ENCODE measurements at regions not wholly inside any gene's neighbourhood (a gene's known extent, or its start where the extent isn't known, plus 50 kb on each side); places are given as distances from the start of the nearest gene placed in this dataset.

DNA sequence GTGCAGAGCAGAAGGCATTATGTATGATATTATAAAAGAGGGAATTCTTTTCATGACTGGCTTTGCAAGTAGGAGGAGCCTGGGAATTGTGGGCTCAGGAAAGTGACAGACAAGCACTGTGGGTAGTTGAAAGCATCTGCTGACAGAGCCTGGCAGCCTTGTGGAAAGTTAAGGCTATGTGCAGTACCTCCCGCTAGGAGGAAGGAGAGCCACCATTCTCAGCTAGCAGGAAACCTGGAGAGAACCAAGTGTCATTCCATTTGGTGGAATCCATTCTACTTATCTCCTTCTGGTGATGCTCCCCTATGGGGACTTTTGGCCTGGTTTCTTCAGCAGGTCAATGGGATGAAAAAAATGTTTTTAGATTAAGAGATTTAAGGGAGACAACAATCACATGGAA is 81.8 kb downstream of the ASB9 start:
- Histone ChIP-seq H3K9me1 (replicated peaks; ENCODE audit: control insufficient read depth, extremely low read depth, insufficient read depth, low read length) (no peaks in the 10 kb centered on the region), H3K4me2 (ENCODE audit: insufficient read depth, low read length) (no peak overlapping the region), H4K20me1 (replicated peaks; ENCODE audit: control insufficient read depth, extremely low read depth, insufficient read depth, low read length) (no peaks in the 10 kb centered on the region), H3K27ac (ENCODE audit: insufficient read depth, low read depth, low read length) (no peak overlapping the region), H3K79me2 (ENCODE audit: control insufficient read depth, insufficient read depth, low read length) (no peaks in the 10 kb centered on the region), H3K27me3 (ENCODE audit: control insufficient read depth in 2 of 2, insufficient read depth in 2 of 2, low read length in 2 of 2) (no peaks in the 10 kb centered on the region), H2AFZ (ENCODE audit: low read depth, low read length) (no peak overlapping the region), H3K9me3 (replicated peaks; ENCODE audit: control insufficient read depth, insufficient read depth, low read length) (no peaks in the 10 kb centered on the region), H3K36me3 (ENCODE audit: control insufficient read depth in 2 of 2, extremely low read depth in 1 of 2, insufficient read depth in 2 of 2, low read length in 2 of 2) (no peaks in the 10 kb centered on the region), H3K4me1 (ENCODE audit: control insufficient read depth, extremely low read depth, insufficient read depth, low read length) (no peaks in the 10 kb centered on the region), H3K4me3 (replicated peaks in 1 of 3; ENCODE audit: insufficient read depth in 1 of 3, low read depth in 1 of 3, low read length in 3 of 3) (no peak overlapping the region), H3K9ac (replicated peaks; ENCODE audit: extremely low read depth, insufficient read depth, low read length) (no peak overlapping the region)
- intact Hi-C loops (cut with micrococcal nuclease), result no loop called here
- no TSS peak for BruUV-seq (replicated peaks)
- DNase-seq (ENCODE audit: low read depth, low spot score) (no peak), FAIRE-seq (no peak)
- TF ChIP-seq POLR2A (IDR thresholded peaks at IDR 0.05; ENCODE audit: low read depth, low read length) (no peak), POLR2AphosphoS5 (IDR thresholded peaks at IDR 0.05; ENCODE audit: insufficient read depth, low read depth, low read length) (no peak), EZH2 (IDR thresholded peaks at IDR 0.05; ENCODE audit: borderline replicate concordance, low read depth, low read length, severe bottlenecking) (no peak), MYC (IDR thresholded peaks at IDR 0.05; ENCODE audit: low read depth, low read length) (no peak), FOS (IDR thresholded peaks at IDR 0.05; ENCODE audit: borderline replicate concordance, insufficient read depth, low read length) (no peak), JUN (IDR thresholded peaks at IDR 0.05; ENCODE audit: borderline replicate concordance, insufficient read depth, insufficient read length, low read depth) (no peak), GATA2 (IDR thresholded peaks at IDR 0.05; ENCODE audit: insufficient read depth, insufficient read length, low read depth, low read length) (no peak)
- TF ChIP-seq, protein P1, sequence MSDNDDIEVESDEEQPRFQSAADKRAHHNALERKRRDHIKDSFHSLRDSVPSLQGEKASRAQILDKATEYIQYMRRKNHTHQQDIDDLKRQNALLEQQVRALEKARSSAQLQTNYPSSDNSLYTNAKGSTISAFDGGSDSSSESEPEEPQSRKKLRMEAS (IDR thresholded peaks at IDR 0.05; ENCODE audit: insufficient read depth, insufficient read length), result no peak
- TF ChIP-seq, protein P2, sequence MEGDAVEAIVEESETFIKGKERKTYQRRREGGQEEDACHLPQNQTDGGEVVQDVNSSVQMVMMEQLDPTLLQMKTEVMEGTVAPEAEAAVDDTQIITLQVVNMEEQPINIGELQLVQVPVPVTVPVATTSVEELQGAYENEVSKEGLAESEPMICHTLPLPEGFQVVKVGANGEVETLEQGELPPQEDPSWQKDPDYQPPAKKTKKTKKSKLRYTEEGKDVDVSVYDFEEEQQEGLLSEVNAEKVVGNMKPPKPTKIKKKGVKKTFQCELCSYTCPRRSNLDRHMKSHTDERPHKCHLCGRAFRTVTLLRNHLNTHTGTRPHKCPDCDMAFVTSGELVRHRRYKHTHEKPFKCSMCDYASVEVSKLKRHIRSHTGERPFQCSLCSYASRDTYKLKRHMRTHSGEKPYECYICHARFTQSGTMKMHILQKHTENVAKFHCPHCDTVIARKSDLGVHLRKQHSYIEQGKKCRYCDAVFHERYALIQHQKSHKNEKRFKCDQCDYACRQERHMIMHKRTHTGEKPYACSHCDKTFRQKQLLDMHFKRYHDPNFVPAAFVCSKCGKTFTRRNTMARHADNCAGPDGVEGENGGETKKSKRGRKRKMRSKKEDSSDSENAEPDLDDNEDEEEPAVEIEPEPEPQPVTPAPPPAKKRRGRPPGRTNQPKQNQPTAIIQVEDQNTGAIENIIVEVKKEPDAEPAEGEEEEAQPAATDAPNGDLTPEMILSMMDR (IDR thresholded peaks at IDR 0.05; ENCODE audit: extremely low read depth in 1 of 2, insufficient read depth in 1 of 2, low read depth in 1 of 2, low read length in 2 of 2), result no peak
- CTCF ChIA-PET, result no interaction called here
- POLR2A ChIA-PET, result no interaction called here
- dilution Hi-C loops (cut with MboI; ENCODE audit: extremely low pct_ligation_motif_present, low sequenced_read_pairs), result no loop called here
